HL-60 (cell line): ENCODE measurements at regions not wholly inside any gene's neighbourhood (a gene's known extent, or its start where the extent isn't known, plus 50 kb on each side); places are given as distances from the start of the nearest gene placed in this dataset.

ENCODE experiments used
- DNase-seq, 2 experiments: peaks; one replicate each; pipeline ENCODE4 v3.0.0-alpha.2; 2010 to 2020; ENCODE audit warnings: low read depth in 1 of 2, low spot score in 1 of 2
- H3K27ac ChIP-seq: fragments of 250-450 bp; sonication (Bioruptor Pico); replicated peaks from 2 replicates; pipeline ENCODE4 v1.5.1; 2020; ENCODE audit warnings: mild to moderate bottlenecking, moderate library complexity
- H3K27me3 ChIP-seq: fragments of 250-450 bp; sonication (Bioruptor Pico); 2 replicates; pipeline ENCODE4 v1.5.1; 2021; ENCODE audit warnings: mild to moderate bottlenecking, moderate library complexity; ENCODE audit not compliant: insufficient read depth, poor library complexity, severe bottlenecking
- H3K4me3 ChIP-seq: replicated peaks from 2 replicates; pipeline ENCODE4 v1.5.1; 2011; ENCODE audit warnings: mild to moderate bottlenecking, control low read depth, low read length; ENCODE audit not compliant: insufficient read depth
- CTCF ChIP-seq: IDR thresholded peaks from one replicate; pipeline ENCODE4 v1.5.1; 2011; ENCODE audit warnings: low read length, control low read depth, inconsistent platforms; ENCODE audit not compliant: insufficient read depth
- GABPA ChIP-seq: IDR thresholded peaks from 2 replicates; pipeline ENCODE4 v1.6.1; 2012; ENCODE audit warnings: low read depth
- POLR2AphosphoS5 ChIP-seq: IDR thresholded peaks from 2 replicates; pipeline ENCODE4 v1.6.1; 2012; ENCODE audit warnings: low read depth
- REST ChIP-seq: IDR thresholded peaks from 2 replicates; pipeline ENCODE4 v1.6.1; 2012; ENCODE audit warnings: low read depth; ENCODE audit not compliant: insufficient replicate concordance
- SPI1 ChIP-seq: IDR thresholded peaks from 2 replicates; pipeline ENCODE4 v1.6.1; 2012; ENCODE audit warnings: low read depth, mild to moderate bottlenecking, borderline replicate concordance

GRCh38 chr3:19074257-19074900 lies 73.9 kb upstream of the KCNH8 start:
- peaks cover 3% of the 10 kb centered on the region for H3K27me3 ChIP-seq
- no peak for DNase-seq
- no peak overlapping the region for H3K27ac ChIP-seq
- TF ChIP-seq REST (no peak), GABPA (no peak), POLR2AphosphoS5 (no peak), CTCF (no peak), SPI1 (no peak)
- no peak overlapping the region for H3K4me3 ChIP-seq

GRCh38 chr3:19073341-19074105 lies 74.8 kb upstream of the KCNH8 start:
- DNase-seq: no peak
- H3K27ac ChIP-seq: no peak overlapping the region
- H3K4me3 ChIP-seq: no peak overlapping the region
- no peak for TF ChIP-seq REST
- TF ChIP-seq POLR2AphosphoS5: no peak
- no peak for TF ChIP-seq CTCF
- no peak for TF ChIP-seq GABPA
- no peak for TF ChIP-seq SPI1
- peaks cover 3% of the 10 kb centered on the region for H3K27me3 ChIP-seq

GRCh38 chr3:19070325-19070724 lies 78.0 kb upstream of the KCNH8 start:
- no peaks in the 10 kb centered on the region for H3K27me3 ChIP-seq
- H3K4me3 ChIP-seq: no peak overlapping the region
- no peak overlapping the region for H3K27ac ChIP-seq
- DNase-seq: no peak
- TF ChIP-seq CTCF (no peak), GABPA (no peak), REST (no peak)
